Stimulated activated CD8-positive, alpha-beta memory T cell treated with anti-CD3 and anti-CD28 coated beads, Interleukin-12 subunit alpha, Interleukin-12 subunit beta, amount 100 ng/mL, for 4 hours (primary cell): ENCODE measurements at regions not wholly inside any gene's neighbourhood (a gene's known extent, or its start where the extent isn't known, plus 50 kb on each side); places are given as distances from the start of the nearest gene placed in this dataset.

Source experiments
- DNase-seq: peaks from one replicate; pipeline ENCODE4 v3.0.0-alpha.2; 2020; ENCODE audit warnings: low read depth

DNA sequence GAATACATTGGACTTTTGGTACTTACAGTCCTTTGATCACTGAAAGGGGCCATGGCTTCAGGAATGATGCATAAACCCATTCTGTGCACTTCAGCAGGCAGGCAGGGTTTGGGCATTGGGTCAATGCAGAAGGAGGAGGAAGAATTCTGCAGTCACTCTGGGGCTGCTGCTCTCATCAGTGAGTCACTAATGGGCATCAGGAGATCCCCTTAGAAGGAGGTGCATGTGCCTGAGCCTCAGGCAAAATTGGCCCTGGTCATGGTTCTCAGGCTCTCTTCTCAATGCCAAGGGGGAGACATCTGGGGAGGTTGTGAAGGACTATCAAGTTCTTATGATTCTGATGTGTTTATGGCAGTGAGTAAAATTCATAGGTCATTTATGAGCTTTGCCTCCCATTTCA is 52.0 kb upstream of the TNP1 start:
- DNase-seq: no peak

DNA sequence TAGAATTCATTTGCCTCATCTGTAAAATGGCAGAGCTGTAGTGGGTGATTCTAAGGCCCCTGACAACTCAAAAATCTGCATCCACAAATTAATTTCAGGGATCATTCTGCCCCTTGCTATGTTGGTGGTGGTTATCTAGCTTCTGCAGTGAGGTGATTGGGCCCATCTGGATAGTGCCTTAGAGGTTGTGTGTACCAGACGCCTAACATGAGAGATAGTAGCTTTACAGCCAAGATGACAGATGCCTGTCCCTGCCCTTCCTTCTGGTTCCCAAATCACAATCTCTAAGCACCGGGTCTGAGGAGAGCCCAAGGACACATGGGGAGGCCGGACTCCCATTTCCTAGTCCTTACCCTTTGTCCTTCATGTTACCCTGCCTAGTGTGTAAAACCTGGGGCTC is 51.1 kb upstream of the TNP1 start:
- DNase-seq: no peak

DNA sequence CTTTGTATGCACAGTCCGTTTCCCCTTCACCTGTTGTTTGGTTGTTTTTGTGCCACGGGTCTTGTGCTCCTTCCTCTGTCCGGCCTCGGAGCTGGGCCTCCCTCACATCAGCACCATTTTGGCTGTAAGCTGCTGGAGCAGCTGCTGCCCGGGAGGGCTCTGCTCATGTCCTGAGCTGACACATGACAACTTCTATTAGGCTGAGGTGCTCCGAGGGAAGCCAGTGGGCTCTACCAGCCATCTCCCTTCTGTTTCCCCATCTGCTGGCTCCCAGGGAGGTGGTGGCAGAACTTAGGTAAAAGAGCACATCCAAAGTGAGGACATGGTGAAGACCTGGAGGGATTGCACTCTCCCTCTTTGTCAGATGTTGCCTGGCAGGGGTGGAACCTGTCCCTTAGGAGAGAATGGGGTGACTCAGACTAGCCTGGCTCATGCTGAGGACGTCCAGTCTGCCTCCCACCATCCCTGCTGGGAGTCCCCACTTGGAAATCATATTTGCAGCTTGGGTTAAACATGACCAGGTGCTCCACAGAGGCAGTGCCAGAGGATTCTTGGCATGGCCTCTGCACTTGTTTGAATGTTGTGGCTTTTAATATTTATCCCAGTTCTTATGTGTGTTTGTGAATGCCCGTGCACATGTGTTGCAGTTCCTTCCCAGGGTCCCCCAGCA is 49.8 kb upstream of the TNP1 start:
- DNase-seq: no peak
